Raji (cell line): ENCODE measurements at regions not wholly inside any gene's neighbourhood (a gene's known extent, or its start where the extent isn't known, plus 50 kb on each side); places are given as distances from the start of the nearest gene placed in this dataset.

Source experiments
- POLR2A ChIP-seq: IDR thresholded peaks from 2 replicates; pipeline ENCODE4 v1.6.1; 2011; ENCODE audit warnings: low read depth, low read length, control low read depth; ENCODE audit not compliant: insufficient read depth

- TF ChIP-seq POLR2A: no peak
Measured at GRCh38 chr1:56389813-56390212, 189.6 kb downstream of the PLPP3 start.

GRCh38 chr1:56387071-56387740, 192.2 kb downstream of the PLPP3 start:
- TF ChIP-seq POLR2A: no peak

DNA sequence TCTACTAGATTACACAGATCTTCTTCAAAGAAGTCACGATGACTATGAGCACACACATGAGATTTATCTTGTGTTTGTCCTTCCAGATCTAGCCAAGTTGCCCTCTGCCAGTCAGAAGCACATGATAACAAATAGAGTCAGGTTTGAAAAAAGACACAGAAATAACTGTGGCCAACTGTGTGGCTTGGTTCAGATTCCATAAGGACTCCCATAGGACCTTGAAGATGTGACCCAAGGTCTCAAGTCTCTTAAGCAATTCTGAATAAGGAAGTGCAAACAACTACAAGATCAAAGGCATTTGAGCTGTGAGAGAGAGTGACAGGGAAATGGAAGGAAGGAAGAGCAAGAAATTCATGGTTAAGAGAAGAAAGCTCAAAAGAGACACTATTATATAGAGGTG, 194.0 kb downstream of the PLPP3 start:
- TF ChIP-seq POLR2A: no peak

DNA sequence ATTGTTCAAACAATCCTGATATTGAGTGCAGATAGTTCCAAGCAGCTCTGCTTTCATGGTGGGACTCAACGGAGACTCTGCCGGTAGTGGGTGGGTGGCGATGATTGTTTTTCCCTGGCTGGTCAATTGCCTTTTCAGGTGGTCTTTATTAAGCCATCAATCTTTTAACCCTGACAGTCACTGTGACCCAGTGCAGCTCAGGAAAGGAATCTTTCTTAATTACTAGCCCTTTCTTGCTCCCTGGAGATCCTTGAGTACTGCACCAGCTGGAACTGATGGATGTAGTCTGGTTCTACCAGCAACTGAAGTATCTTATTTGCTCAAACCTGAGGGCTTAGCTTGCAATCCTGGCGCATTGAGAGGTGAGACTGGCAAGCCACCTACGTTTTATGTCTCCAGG, 196.4 kb downstream of the PLPP3 start:
- no peak for TF ChIP-seq POLR2A

DNA sequence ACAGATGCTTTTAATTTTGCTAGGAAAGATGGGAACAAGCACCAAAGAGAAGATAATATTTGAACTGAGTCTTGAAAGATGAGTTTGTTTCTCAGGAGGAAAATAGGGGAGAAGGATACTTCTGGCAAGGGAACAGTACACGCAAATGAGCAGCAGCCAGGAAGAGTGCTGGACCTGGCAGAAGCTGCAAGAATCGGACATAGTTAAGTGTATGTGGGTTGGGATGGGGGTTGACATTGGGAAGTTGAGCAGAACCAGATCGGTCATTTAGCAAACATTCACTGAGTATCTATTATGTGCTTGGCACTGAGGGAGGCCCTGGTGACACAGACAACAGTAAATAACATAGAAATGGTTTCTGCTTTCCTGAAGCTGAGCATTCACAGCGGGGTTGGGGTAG, 198.8 kb downstream of the PLPP3 start:
- no peak for TF ChIP-seq POLR2A

GRCh38 chr1:56378341-56379070, 200.9 kb downstream of the PLPP3 start:
- TF ChIP-seq POLR2A: no peak

- TF ChIP-seq POLR2A: no peak
Measured at GRCh38 chr1:56377431-56377830, 201.9 kb downstream of the PLPP3 start.

GRCh38 chr1:56376188-56376984, 203.0 kb downstream of the PLPP3 start:
- no peak for TF ChIP-seq POLR2A

GRCh38 chr1:56375326-56375804, 204.0 kb downstream of the PLPP3 start:
- TF ChIP-seq POLR2A: no peak

DNA sequence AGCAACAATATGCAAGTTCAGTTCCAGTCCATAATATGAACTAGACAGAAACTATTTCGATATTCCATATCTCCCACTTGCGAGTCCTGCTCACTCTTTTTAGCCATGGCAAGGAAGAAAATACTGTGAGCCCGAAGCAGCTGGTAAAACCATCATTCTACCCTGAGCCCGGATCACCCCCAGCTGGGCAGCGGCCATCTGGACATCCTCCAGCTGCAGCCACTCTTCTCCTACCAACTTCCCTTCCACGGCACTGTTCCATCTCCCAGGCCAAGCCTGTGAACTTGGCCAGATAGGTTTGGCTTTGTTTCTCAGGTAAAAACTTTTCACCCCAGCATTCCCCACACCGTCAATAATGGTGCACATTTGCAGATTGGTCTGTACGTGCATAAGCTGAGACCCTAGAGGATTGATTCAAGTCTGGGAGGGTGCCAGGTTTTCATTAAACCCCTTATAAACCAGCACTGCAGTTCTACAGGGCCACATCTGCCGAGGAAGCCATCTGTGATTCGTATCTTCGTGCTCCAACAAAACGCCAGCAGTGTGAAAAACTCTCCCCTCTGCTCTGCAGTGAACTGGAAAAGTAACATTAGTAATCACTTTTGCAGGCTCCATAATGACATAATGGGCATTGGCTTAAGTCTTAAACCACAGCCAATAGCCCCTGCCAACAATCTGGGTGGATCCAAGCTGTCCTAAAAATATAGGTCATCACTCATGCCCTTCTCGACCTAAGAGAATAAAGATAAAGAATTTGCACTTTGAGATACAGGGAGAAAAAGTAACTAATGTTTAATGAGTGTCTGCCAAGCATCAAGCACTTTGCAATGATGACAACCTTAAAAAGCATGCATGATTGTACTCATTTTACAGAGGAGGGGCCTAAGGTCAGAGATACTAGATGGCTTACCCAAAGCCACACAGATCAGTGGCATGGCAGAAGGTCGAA, 205.1 kb downstream of the PLPP3 start:
- TF ChIP-seq POLR2A: no peak

- no peak for TF ChIP-seq POLR2A
Measured at GRCh38 chr1:56370513-56370912, 208.8 kb downstream of the PLPP3 start.

DNA sequence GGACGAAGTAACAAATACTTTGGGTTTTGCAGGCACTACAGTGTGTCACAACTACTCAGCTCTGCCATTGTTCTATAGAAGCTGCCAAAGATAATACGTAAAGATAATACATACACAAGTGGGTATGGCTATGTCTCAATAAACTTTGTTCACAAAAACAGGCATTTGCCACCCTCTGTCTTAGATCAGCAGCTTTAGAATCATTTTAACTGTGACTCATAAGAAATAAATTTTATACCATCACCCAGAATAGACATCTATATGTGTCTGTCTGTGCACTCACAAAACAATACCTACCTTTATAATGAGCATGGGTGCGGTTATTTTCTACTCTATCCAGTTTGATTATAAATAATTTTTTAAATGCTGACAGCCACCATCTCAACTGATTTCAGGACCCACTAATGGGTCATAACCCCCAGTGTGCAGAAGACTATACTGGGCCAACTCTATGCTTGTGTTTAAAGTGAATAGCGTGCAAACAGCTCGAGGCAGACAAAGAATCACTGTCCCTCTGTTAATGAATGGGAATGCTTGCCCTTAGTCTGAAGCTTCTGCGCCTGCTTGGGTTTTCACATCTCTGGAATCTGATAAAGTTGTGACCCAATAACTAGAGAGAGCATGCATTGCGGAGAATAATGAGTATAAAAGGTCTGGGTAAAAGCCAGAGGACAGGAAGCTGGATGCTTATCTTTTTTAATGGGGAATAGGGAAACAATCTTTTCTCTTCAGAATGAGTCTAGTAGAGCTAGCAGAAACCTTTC, 216.2 kb downstream of the PLPP3 start:
- no peak for TF ChIP-seq POLR2A

- TF ChIP-seq POLR2A: no peak
Measured at GRCh38 chr1:56360021-56360420, 219.3 kb downstream of the PLPP3 start.

DNA sequence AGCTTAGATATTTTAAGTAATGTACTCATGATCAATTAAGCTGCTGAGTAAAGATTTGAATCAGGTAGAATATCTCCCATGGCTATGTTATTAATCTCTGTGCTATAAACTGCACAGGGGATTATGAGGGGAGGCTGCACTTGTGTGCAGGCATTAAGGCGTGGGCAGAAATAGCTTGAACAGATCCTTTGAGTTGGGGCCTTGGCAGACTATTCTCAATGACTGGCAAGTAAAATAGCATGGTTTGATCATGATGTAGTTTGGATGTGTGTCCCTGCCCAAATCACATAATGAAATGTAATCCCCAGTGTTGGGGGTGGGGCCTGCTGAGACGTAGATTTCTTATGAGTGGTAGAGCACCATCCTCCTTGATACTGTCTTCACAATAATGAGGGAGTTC, 220.3 kb downstream of the PLPP3 start:
- no peak for TF ChIP-seq POLR2A
